Ureter (tissue), 1 donor: ENCODE measurements at regions not wholly inside any gene's neighbourhood (a gene's known extent, or its start where the extent isn't known, plus 50 kb on each side); places are given as distances from the start of the nearest gene placed in this dataset.
"Not testable (repeated sequence)": the region's sequence is repeated elsewhere in the genome, so short reads cannot be mapped to it uniquely, and the experiment has no call there.

Experiments used
- DNase-seq: peaks from one replicate; pipeline ENCODE4 v3.0.0-alpha.2; 2020; ENCODE audit warnings: low spot score
- donor health status: DM: yes; HTN: yes; CAD: no.

DNA sequence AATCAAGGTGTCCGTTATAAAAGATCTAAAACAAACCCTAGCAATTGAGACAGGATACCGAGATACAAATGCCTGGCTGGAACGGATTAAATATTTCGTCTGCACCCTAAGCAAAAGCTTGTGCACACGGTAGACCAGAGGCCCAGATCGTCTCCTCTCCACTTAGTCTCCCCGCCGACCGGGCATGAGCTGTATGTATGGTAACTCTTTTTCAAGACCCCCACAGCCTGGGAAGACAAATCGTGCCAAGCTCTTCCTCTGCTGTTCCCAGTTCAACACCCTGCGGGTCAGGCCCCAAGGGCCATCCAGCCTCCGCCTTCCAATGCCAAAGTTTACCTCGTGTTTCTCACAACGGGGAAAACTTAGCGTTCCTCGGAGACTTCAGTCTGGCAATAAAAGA is 285.7 kb upstream of the GALNT17 start:
- DNase-seq, result no peak

DNA sequence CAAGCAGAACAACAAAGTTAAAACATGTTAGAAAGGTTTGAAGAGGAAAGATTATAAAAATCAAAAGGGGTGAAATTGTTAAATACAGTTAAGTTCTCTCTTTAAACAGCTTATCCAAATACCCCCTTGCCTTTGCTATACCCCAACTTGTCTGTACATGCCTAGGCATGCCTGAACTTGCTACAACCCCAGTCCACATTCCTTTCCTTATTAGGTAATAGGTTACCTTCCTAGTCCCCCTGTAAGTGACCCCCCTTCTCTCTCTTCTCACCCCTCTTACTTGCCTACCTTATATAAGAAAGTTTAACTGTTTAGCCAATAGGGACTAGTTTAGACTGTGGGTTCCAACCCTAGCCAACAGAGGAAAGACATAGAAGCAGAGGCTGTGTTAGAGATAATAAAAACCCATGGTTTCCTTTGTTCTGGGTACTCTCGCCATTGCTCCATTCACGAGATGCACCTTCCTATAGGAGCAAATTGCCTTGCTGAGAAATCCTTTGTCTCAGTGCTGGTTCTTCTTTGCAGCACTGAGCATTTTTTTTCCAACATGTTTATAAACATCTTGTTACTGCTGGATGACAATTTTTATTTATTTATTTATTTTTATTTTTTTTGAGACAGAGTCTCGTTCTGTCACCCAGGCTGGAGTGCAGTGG is 282.2 kb upstream of the GALNT17 start:
- DNase-seq, result no peak

DNA sequence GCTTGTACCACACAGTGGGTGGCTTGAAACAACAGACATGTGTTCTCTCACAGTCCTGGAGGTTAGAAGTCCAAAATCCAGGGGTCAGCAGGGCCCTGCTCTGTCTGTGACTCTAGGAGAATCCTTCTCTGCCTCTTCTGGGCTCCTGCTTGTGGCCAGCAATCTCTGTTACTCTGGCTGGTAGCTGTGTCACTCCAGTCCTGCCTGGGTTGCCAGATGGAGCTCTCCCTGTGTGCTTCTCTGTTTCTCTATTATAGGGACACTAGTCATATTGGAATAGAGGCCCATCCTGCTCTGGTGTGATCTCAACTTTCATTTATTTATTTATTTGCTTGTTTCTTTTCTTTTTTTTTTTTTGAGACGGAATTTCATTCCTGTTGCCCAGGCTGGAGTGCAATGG is 276.6 kb upstream of the GALNT17 start:
- DNase-seq, result no peak

DNA sequence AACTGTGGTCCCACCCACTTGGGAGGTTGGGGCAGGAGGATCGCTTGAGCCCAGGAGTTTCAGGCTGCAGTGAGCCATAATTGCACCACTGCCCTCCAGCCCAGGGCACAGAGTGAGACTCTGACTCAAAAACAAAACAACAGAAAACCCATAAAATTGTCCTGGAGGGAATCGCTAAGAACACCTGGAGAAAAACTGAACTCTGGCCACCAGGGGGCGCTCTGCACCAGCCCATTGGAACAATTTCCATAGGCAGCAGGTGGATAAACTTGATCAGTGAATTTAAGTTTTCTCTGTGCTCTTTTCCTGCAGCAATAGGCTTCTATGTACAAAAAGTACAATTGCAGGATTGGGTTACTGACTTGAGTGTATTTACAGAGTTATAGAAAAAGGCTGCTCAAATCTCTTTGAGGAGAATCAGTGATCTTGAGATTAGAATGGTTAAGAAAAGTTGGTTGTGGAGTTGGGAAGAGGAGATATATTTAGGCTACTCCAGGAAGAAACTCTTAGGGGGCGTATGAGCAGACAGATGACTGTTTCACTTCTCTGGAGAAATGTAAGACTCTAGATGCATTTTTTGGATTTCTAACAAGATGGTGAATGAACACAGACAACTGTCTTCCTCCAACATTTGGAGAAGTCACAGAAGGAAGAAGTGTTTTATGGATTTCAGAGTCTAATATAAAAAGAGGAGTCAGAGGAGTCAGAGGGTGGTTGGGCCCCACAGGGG is 274.9 kb upstream of the GALNT17 start:
- peak; percentile 79 for DNase-seq

DNA sequence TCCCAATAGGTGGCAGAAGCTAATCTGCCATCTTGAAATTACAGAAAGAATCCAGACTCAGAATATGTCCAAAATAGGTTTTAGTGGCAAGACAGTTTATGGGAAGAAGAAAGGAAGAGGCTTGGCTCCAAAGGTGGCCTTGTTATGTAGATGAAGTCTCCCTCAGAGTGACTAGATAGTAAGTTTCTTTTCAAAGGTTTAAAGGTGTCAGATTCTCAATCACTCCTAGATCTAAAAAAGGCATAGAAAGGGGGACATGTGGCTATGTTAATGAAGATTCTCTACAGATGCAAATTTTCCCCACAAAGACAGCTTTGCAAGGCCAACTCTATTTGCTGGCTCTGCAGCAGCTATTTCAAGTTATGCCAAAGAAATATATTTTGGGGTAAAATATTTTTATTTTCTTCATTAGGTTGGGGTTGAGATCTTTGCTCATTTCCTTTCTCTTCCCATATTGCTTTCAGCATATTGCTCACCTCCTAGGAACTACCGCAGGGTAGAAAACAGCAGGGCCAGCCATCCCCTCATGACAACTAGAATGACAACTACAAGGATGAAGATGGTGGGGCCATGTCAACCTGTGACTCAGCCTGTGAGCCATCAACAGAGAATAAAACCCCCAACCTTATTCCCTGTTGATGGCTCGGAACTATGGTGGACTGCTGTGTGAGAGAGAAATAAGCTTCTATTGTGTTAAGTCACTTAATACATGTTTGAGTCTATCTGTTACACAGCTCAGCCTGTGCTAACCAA is 274.0 kb upstream of the GALNT17 start:
- DNase-seq, result no peak

DNA sequence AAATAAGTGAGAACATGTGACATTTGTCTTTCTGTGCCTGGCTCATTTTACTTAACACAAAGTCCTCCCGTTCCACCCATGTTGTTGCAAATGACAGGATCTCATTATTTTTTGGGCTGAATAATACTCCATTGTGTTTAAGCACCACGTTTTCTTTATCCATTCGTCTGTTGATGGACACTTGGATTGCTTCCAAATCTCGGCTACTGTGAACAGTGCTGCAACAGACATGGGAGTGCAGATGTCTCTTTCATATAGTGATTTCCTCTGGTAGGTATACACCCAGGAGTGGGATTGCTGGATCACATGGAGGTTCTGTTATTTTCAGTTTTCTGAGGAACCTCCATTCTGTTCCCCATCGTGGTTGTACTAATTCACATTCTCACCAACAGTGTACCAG is 264.4 kb upstream of the GALNT17 start:
- DNase-seq, result no peak

DNA sequence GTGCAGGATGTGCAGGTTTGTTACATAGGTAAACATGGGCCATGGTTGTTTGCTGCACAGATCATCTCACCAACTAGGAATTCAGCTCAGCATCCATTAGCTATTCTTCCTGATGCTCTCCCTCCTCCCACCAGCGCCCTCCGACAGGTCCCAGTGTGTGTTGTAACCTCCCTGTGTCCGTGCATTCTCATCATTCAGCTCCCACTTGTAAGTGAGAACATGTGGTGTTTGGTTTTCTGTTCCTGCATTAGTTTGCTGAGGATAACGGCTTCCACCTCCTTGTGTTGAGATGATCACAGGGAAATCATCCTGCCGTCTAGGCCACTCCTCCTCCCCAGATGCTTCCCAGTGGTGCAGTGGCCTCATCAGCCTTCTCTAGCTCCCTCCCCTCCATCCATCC is 261.6 kb upstream of the GALNT17 start:
- DNase-seq, result no peak

DNA sequence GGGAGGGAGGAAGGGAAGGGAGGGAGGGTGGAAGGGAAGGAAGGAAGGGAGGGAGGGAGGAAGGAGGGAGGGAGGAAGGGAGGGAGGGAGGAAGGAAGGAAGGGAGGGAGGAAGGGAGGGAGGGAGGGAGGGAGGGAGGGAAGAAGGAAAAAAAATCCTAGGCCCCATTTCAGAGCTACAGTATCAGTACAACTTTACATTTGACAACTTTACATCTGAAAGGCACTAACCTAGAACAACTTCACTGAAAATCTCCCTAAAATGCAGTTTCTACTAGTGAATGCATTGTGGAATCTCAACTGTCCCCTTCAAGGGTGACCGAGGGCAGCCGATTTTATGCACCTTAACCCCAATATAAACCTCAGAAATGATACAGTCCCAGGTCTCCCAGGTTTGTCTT is 259.8 kb upstream of the GALNT17 start:
- DNase-seq, result no peak

DNA sequence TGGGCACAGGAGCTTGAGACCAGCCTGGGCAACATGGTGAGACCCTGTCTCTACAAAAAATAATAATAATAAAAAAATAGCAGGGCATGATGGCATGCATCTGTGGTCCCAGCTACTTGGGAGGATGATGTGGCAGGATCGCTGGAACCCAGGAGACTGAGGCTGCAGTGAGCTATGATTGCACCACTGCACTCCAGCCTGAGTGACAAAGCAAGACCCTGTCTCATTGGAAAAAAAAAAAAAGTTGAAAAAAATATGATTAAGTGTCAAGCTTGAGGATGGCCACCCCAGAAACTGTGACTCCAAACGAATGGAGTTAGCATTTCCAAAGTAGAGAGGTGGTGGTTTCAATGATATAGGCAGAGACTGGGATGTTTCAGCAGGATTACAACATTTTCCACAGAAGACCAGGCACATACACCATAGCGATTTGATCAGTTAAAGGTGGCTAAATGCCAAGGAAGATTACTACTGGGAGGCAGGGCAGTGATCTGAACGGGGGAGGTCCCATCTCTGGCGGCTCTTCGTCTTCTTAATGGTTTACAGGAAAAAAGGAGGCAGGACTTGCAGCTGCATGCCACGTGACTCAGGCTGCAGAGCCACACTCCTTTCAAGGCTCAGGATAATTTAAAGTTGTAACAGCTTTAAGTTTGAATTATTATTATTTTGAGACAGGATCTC is 250.6 kb upstream of the GALNT17 start:
- DNase-seq, result no peak

DNA sequence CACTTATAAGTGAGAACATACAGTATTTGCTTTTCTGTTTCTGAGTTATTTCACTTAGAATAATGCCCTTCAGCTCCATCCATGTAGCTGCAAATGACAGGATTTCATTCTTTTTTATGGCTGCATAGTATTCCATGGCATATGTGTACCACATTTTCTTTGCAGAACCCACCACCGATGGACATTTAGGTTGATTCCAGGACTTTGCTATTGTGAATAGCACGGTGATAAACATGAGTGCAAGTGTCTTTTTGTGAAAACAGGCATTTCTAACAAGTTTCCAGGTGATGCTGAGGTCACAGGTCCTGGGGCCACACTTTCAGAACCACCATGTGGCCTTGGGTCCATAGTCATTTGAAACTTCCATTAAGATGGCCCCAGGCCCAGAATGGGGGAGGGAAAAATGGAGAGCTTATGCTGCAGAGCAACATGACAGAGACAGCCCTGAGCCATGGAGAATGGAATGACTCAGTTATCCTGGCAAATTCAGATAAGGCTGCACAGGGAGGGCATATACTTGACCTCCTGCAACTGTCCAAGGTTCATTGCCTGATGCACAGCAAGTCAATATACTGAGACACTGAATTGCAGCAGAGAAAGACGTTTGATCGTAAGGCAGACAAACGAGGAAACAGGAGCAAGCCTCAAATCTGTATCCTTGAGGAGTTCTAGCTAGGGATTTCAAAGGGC is 248.0 kb upstream of the GALNT17 start:
- DNase-seq, result no peak

DNA sequence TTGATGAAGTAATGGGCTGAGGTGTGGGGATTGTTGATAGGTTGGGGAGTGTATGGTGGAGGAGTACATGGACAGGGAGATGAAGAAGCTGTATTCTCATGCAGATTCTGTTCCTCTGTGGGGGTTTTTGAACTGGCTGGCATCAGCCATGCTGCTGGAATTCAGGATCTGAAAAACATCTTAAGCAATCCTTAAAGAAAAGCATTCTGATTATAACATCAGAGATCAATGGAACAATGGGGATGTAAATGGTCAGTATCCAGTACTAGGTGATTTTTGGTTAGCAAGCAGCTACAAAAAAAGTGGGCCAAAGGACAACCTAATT is 247.5 kb upstream of the GALNT17 start:
- DNase-seq, result no peak

DNA sequence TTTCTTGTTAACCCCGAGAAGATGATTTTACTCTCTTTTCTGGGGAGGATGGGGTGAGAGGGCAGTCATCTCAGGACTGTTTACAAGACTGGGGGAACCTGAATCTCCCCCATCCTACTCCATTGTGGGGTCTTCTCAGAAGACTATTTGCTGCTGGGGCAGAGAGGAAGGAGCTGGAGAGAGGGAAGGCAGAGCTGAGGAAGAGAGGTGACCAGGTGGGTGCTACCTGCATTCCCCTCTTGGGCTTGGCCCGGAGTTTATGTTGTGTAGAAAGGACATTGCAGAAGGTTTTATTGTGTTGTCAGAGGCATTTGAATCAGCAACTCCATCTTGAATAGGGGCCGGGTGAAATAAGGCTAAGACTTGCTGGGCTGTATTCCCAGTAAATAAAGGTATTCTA is 247.1 kb upstream of the GALNT17 start:
- no peak for DNase-seq

DNA sequence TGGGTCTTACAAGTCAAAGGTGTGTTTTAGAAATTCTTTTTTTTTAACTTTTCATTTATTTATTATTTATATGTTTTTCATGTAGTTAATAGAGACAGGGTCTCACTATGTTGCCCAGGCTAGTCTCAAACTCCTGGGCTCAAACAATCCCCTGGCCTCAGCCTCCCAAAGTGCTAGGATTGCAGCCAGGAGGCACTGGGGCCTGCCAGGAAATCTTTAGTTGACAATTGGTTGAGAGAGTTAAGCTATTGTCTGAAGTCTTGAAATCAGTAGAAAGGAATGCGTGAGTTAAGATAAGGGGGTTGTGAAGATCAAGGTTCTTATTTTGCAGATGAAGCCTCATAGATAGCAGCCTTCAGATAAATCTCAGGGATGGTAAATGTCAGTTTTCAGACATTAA is 245.4 kb upstream of the GALNT17 start:
- DNase-seq, result no peak

DNA sequence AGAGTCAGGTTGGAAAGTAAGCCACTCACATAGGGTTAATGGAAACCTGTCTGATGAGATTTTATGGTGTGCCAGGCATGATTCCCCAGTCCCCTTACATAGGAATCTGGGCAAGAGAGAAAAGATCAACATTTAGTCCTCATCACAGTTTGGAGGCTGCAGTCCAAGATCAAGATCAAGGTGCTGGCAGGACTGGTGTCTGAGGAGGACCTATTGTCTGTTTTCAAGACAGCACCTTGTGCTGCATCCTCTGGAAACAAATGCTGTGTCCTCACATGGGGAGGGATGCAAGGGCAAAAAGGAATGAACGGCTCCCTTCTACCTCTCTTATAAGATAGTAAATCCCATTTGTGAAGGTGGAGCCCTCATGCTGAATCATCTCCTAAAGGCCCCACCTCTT is 244.8 kb upstream of the GALNT17 start:
- no peak for DNase-seq

DNA sequence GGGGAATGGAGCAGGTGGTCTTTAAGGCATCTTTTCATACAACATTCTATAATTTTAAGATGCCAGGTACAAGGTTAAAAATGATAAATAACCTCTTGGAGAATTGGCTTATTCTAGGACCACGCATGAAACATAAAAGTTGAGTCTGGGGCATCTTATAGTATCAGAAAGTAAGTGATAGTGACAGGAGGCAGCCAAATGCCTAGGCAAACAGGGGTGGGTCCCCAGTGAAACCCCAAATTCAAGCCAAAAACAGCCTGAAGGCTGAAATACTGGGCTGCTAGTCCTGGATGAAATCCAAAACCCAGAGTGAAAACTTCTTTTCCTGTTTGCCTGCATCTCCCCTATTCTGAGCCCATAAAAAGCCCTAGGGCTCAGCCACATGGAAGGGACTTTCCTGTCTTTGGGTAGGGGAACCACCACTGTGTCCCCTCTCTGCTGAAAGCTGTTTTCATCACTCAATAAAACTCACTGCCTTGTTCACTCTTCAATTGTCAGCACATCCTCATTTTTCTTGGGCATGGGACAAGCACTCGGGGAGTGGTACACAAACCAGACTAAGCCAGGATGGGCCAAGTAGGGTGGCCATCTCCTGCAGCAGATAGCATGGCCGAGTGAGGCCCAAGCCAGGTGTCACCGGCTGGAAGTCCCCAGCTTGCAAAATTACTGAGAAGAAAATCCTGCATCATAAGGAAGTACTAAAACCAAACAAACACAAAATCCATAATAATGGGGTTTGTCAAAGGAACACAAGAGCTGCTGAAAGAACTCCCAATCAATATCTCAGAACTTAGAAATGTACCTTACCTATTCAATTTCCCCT is 241.6 kb upstream of the GALNT17 start:
- no peak for DNase-seq

DNA sequence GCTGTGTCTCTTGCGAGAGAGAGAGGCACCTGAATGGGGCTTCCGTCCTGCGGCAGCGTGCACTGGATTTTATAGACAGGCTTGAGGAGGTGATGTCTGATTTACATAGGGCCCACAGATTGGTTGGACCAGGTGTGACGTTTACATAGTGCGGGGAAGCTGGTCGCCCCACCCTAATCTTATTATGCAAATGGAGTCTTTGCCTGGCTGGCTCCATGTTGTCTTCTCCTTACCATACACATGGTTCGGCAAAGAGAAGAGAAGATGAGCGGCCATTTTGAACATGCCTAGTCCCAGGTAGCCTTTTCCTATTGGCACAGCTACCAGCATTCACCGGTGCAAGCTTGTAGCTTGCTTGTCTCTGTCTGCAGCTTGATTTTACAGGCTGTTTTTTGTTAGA is 238.5 kb upstream of the GALNT17 start:
- DNase-seq, result no peak

DNA sequence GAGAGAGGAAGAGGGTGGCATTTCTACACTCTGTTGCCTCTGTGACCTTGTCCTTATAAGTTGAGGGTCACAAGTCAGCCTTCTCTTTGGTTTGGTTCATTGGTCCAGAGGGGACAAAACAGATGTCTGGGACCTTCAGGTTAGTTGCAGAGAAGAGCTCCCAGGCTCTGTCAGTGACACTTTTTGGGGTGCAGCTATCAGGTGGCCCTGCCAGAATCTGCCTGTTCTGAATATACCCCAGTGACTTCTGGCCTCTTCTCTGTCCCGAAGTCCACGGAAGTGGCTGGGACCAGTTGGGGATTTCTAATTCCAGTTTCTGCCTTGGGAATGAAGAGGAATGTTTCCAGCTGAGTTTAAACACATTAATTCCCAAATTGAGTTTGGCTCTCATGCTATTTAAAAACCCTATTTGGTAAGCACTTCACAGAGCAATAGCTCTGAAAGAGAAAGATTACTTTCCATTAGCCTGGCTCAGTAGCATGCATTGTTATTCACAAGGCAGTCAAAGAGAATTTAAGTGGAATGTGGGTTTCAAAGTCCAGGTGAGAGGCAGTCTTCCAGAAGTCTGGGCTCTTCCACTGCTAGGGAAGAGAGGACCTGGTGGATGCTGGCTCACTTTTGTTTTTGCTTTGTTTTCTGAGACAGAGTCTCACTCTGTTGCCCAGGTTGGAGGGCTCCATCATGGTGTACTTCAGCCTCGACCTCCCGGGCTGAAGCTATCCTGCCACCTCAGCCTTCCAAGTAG is 237.8 kb upstream of the GALNT17 start:
- no peak for DNase-seq

DNA sequence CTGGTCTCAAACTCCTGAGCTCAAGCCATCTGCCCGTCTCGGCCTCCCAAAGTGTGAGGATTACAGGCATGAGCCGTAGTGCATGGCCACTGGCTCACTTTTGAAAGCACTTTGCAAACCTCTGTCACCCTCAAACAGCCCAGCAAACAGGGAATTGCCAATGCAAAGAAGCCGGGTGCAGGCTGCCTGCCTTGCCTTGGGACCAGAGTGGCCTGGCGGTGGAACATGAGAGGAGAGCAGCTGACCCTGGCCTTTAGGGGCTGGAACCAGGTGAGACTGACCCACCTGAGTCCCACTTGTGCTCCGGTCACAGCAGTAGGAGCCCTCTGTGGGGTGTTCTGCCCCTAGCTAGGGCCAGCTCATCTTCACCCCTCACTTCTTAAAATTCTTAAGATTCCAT is 237.1 kb upstream of the GALNT17 start:
- no peak for DNase-seq

DNA sequence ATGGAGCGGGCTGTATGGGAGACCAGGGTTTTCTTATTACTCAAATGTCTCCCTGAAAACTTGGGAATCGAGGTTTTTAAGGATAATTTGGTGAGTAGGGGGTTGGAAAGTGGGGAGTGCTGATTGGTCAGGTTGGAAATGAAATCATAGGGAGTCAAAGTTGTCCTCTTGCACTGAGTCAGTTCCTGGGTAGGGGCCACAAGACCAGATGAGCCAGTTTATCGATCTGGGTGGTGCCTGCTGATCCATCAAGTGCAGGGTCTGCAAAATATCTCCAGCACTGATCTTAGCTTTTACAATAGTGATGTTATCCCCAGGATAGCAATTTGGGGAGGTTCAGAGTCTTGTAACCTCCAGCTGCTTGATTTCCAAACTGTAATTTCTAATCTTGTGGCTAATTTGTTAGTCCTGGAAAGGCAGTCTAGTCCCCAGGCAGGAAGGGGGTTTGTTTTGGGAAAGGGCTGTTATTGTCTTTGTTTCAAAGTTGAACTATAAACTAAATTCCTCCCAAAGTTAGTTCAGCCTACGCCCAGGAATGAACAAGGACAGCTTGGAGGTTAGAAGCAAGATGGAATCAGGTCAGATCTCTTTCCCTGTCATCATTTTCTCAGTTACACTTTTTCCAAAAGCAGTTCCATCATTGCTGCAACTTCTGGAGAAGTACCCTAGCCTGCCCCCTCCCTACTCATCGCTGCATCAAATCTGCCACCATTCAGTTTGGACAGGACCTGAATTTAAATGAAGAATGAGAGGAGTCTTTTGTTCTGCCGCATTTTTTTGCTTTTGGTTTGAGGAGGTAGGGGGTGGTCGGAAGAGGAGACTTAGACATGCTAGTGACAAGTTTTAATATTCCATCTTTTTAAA is 236.4 kb upstream of the GALNT17 start:
- DNase-seq, result not testable (repeated sequence)
